Erythroblast (primary cell): ENCODE measurements at regions not wholly inside any gene's neighbourhood (a gene's known extent, or its start where the extent isn't known, plus 50 kb on each side); places are given as distances from the start of the nearest gene placed in this dataset.

Source experiments
- DNase-seq, 2 experiments: peaks; one replicate each; lab custom pipeline; 2025; lab: John Stamatoyannopoulos, UW
- GATA1 ChIP-seq: IDR thresholded peaks from 2 replicates; pipeline ENCODE4 v1.6.1; 2011; ENCODE audit warnings: low read depth, mild to moderate bottlenecking, control low read depth, low read length, moderate library complexity
- POLR2A ChIP-seq: IDR thresholded peaks from 2 replicates; pipeline ENCODE4 v1.6.1; 2011; ENCODE audit warnings: mild to moderate bottlenecking, low read length

- no peak for DNase-seq
- no peak for TF ChIP-seq POLR2A
- no peak for TF ChIP-seq GATA1
Observed at GRCh38 chr17:70022175-70022574, 52.9 kb upstream of the KCNJ16 start.

GRCh38 chr17:70024253-70024652 is 50.8 kb upstream of the KCNJ16 start:
- no peak for DNase-seq
- TF ChIP-seq GATA1 (no peak), POLR2A (no peak)
